Activated CD4-positive, alpha-beta memory T cell treated with anti-CD3 and anti-CD28 coated beads, Interleukin-2, amount 10 ng/mL, durations not matched to agents 7 days and 5 days (primary cell): ENCODE measurements at regions not wholly inside any gene's neighbourhood (a gene's known extent, or its start where the extent isn't known, plus 50 kb on each side); places are given as distances from the start of the nearest gene placed in this dataset.
"Not testable (repeated sequence)": the region's sequence is repeated elsewhere in the genome, so short reads cannot be mapped to it uniquely, and the experiment has no call there.

Source experiments
- CTCF ChIA-PET: fragments of 350-600 bp; sonication (Branson Sonifier 250); formaldehyde crosslinking; loops from one replicate; lab custom pipeline; 2021; ENCODE audit warnings: antibody characterized with exemption, inconsistent platforms; lab: Charles Lee
- POLR2A ChIA-PET: fragments of 350-600 bp; sonication (Branson Sonifier 250); formaldehyde crosslinking; loops from one replicate; lab custom pipeline; 2021; ENCODE audit warnings: antibody characterized with exemption; lab: Charles Lee
- DNase-seq: peaks from one replicate; pipeline ENCODE4 v3.0.0-alpha.2; 2020
- H3K27ac Mint-ChIP-seq: one replicate; pipeline ENCODE4 v1.8.0; 2021; ENCODE audit warnings: mild to moderate bottlenecking, mixed read lengths
- H3K27me3 Mint-ChIP-seq: one replicate; pipeline ENCODE4 v1.8.0; 2021; ENCODE audit warnings: mixed read lengths
- H3K36me3 Mint-ChIP-seq: one replicate; pipeline ENCODE4 v1.8.0; 2021; ENCODE audit warnings: low read depth, mixed read lengths
- H3K4me1 Mint-ChIP-seq: one replicate; pipeline ENCODE4 v1.8.0; 2021; ENCODE audit warnings: mixed read lengths
- H3K4me3 Mint-ChIP-seq: one replicate; pipeline ENCODE4 v1.8.0; 2021; ENCODE audit warnings: mild to moderate bottlenecking, mixed read lengths
- H3K9me3 Mint-ChIP-seq: one replicate; pipeline ENCODE4 v1.8.0; 2021; ENCODE audit warnings: mixed read lengths

GRCh38 chr13:112218416-112218815 lies 151.5 kb downstream of the SOX1 start:
- H3K4me3 Mint-ChIP-seq: no peak overlapping the region
- DNase-seq: no peak
- no peaks in the 10 kb centered on the region for H3K9me3 Mint-ChIP-seq
- POLR2A ChIA-PET: no interaction called here
- no peaks in the 10 kb centered on the region for H3K36me3 Mint-ChIP-seq
- no peaks in the 10 kb centered on the region for H3K4me1 Mint-ChIP-seq
- no peaks in the 10 kb centered on the region for H3K27me3 Mint-ChIP-seq
- H3K27ac Mint-ChIP-seq: no peak overlapping the region
- CTCF ChIA-PET: no interaction called here

GRCh38 chr13:112219740-112220139 lies 152.8 kb downstream of the SOX1 start:
- H3K9me3 Mint-ChIP-seq: no peaks in the 10 kb centered on the region
- no peak overlapping the region for H3K4me3 Mint-ChIP-seq
- ChIA-PET CTCF (no interaction called here), POLR2A (no interaction called here)
- no peaks in the 10 kb centered on the region for H3K27me3 Mint-ChIP-seq
- no peaks in the 10 kb centered on the region for H3K4me1 Mint-ChIP-seq
- DNase-seq: no peak
- H3K36me3 Mint-ChIP-seq: no peaks in the 10 kb centered on the region
- no peak overlapping the region for H3K27ac Mint-ChIP-seq

GRCh38 chr13:112220296-112220875 lies 153.4 kb downstream of the SOX1 start:
- ChIA-PET POLR2A (no interaction called here), CTCF (no interaction called here)
- Mint-ChIP-seq H3K27me3 (no peaks in the 10 kb centered on the region), H3K4me3 (no peak overlapping the region), H3K4me1 (no peaks in the 10 kb centered on the region), H3K36me3 (no peaks in the 10 kb centered on the region), H3K27ac (no peak overlapping the region), H3K9me3 (no peaks in the 10 kb centered on the region)
- DNase-seq: no peak

GRCh38 chr13:112220925-112221324 lies 154.0 kb downstream of the SOX1 start:
- no peak for DNase-seq
- H3K27ac Mint-ChIP-seq: no peak overlapping the region
- CTCF ChIA-PET: no interaction called here

GRCh38 chr13:112222971-112223370 lies 153.2 kb upstream of the SPACA7 start:
- CTCF ChIA-PET: interaction anchor here (0.7 kb wide), 1 partner anchor 18 kb away, joined by 3 read pairs; no protein-coding TSS in a partner anchor
- H3K4me3 Mint-ChIP-seq: no peak overlapping the region

More at GRCh38 chr13:112220925-112221324, 154.0 kb downstream of the SOX1 start:
- Mint-ChIP-seq H3K4me1 (no peaks in the 10 kb centered on the region), H3K27me3 (no peaks in the 10 kb centered on the region), H3K9me3 (no peaks in the 10 kb centered on the region), H3K4me3 (no peak overlapping the region), H3K36me3 (no peaks in the 10 kb centered on the region)
- POLR2A ChIA-PET: no interaction called here

GRCh38 chr13:112223929-112224328 lies 152.2 kb upstream of the SPACA7 start:
- DNase-seq, H3K27me3 Mint-ChIP-seq, H3K4me1 Mint-ChIP-seq, CTCF ChIA-PET, H3K27ac Mint-ChIP-seq, H3K9me3 Mint-ChIP-seq, POLR2A ChIA-PET, H3K36me3 Mint-ChIP-seq, H3K4me3 Mint-ChIP-seq: not testable (repeated sequence)

More at GRCh38 chr13:112222971-112223370, 153.2 kb upstream of the SPACA7 start:
- H3K9me3 Mint-ChIP-seq: no peaks in the 10 kb centered on the region
- POLR2A ChIA-PET: no interaction called here
- no peaks in the 10 kb centered on the region for H3K36me3 Mint-ChIP-seq
- DNase-seq: no peak
- no peaks in the 10 kb centered on the region for H3K4me1 Mint-ChIP-seq
- no peaks in the 10 kb centered on the region for H3K27me3 Mint-ChIP-seq
- no peak overlapping the region for H3K27ac Mint-ChIP-seq

- ChIA-PET CTCF (no interaction called here), POLR2A (no interaction called here)
- no peaks in the 10 kb centered on the region for H3K4me1 Mint-ChIP-seq
- H3K27ac Mint-ChIP-seq: no peak overlapping the region
- H3K9me3 Mint-ChIP-seq: no peaks in the 10 kb centered on the region
- H3K4me3 Mint-ChIP-seq: no peak overlapping the region
- H3K27me3 Mint-ChIP-seq: no peaks in the 10 kb centered on the region
- no peak for DNase-seq
- no peaks in the 10 kb centered on the region for H3K36me3 Mint-ChIP-seq
Observed at GRCh38 chr13:112225429-112226090, 150.6 kb upstream of the SPACA7 start.

- H3K27me3 Mint-ChIP-seq: no peaks in the 10 kb centered on the region
- H3K9me3 Mint-ChIP-seq: no peaks in the 10 kb centered on the region
- H3K27ac Mint-ChIP-seq: no peak overlapping the region
- H3K4me1 Mint-ChIP-seq: no peaks in the 10 kb centered on the region
- DNase-seq: no peak
- ChIA-PET CTCF (no interaction called here), POLR2A (no interaction called here)
- no peak overlapping the region for H3K4me3 Mint-ChIP-seq
- H3K36me3 Mint-ChIP-seq: no peaks in the 10 kb centered on the region
Observed at GRCh38 chr13:112226320-112227002, 149.7 kb upstream of the SPACA7 start.

GRCh38 chr13:112227031-112227430 lies 149.1 kb upstream of the SPACA7 start:
- H3K36me3 Mint-ChIP-seq: no peaks in the 10 kb centered on the region
- no peak overlapping the region for H3K27ac Mint-ChIP-seq
- DNase-seq: no peak
- H3K9me3 Mint-ChIP-seq: no peaks in the 10 kb centered on the region
- H3K4me3 Mint-ChIP-seq: no peak overlapping the region
- POLR2A ChIA-PET: no interaction called here
- no peaks in the 10 kb centered on the region for H3K4me1 Mint-ChIP-seq
- H3K27me3 Mint-ChIP-seq: no peaks in the 10 kb centered on the region
- CTCF ChIA-PET: no interaction called here

GRCh38 chr13:112229445-112229844 lies 146.7 kb upstream of the SPACA7 start:
- ChIA-PET POLR2A (no interaction called here), CTCF (no interaction called here)
- no peaks in the 10 kb centered on the region for H3K4me1 Mint-ChIP-seq
- no peaks in the 10 kb centered on the region for H3K9me3 Mint-ChIP-seq
- H3K27ac Mint-ChIP-seq: no peak overlapping the region
- no peak for DNase-seq
- H3K4me3 Mint-ChIP-seq: no peak overlapping the region
- no peaks in the 10 kb centered on the region for H3K36me3 Mint-ChIP-seq
- no peaks in the 10 kb centered on the region for H3K27me3 Mint-ChIP-seq

GRCh38 chr13:112229992-112230872 lies 145.9 kb upstream of the SPACA7 start:
- H3K27me3 Mint-ChIP-seq: no peaks in the 10 kb centered on the region
- H3K4me1 Mint-ChIP-seq: no peaks in the 10 kb centered on the region
- H3K4me3 Mint-ChIP-seq: no peak overlapping the region
- ChIA-PET POLR2A (no interaction called here), CTCF (no interaction called here)
- no peaks in the 10 kb centered on the region for H3K36me3 Mint-ChIP-seq
- no peak overlapping the region for H3K27ac Mint-ChIP-seq
- no peak for DNase-seq
- H3K9me3 Mint-ChIP-seq: no peaks in the 10 kb centered on the region

- Mint-ChIP-seq H3K27ac (no peak overlapping the region), H3K4me1 (no peaks in the 10 kb centered on the region), H3K27me3 (no peaks in the 10 kb centered on the region), H3K9me3 (no peaks in the 10 kb centered on the region), H3K4me3 (no peak overlapping the region), H3K36me3 (no peaks in the 10 kb centered on the region)
- ChIA-PET POLR2A (no interaction called here), CTCF (no interaction called here)
- DNase-seq: no peak
Observed at GRCh38 chr13:112231451-112232083, 144.6 kb upstream of the SPACA7 start.

- Mint-ChIP-seq H3K36me3 (no peaks in the 10 kb centered on the region), H3K27me3 (no peaks in the 10 kb centered on the region), H3K27ac (no peak overlapping the region), H3K4me1 (no peaks in the 10 kb centered on the region), H3K9me3 (no peaks in the 10 kb centered on the region), H3K4me3 (no peak overlapping the region)
- DNase-seq: no peak
- POLR2A ChIA-PET: no interaction called here
- CTCF ChIA-PET: no interaction called here
Observed at GRCh38 chr13:112233256-112233655, 142.9 kb upstream of the SPACA7 start.
